ENCODE measurements at regions not wholly inside any gene's neighbourhood (a gene's known extent, or its start where the extent isn't known, plus 50 kb on each side); places are given as distances from the start of the nearest gene placed in this dataset.
"Not testable (repeated sequence)": the region's sequence is repeated elsewhere in the genome, so short reads cannot be mapped to it uniquely, and the experiment has no call there.

DNA sequence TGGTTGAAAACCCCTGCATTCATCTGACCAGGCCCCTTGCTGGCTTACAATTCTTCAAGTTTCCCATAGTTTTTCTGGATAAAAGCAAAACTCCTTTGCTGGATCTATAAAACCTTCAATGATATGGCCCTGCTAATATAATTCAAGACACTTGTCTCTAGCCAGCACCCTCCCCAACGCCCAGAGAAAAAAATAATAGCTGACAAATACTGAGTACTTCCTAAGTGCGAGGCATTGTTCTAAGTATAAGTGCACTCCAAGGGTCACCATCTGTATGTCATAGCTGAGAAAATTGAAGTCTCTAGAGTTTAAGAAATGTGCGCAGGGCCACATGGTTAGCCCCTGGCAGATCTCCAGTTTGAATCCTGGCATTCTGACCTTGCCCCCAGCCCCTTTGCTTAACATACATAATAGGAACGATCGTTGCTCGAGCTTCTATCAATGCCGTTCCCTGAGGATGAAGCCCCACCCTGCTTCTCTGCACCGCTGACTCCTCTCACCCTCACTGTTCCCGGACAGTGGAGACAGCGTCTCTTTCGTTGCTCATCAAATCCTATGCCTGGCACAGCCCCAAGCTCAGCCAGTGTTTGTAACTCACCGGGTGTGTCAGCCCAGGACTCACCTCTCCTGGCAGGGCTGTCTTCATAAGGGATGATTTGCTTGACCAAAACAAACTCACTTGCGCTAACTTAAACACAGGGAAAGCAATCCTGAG, 377.1 kb upstream of the PROK2 start:
- H3K4me3 Mint-ChIP-seq, result no peak overlapping the region
- H3K27me3 Mint-ChIP-seq, result peaks cover 4% of the 10 kb centered on the region in 2 donors
- H3K36me3 Mint-ChIP-seq, result no peaks in the 10 kb centered on the region
- no peaks in the 10 kb centered on the region for H3K9me3 ChIP-seq (ENCODE audit: low read length)
- H3K4me3 ChIP-seq (ENCODE audit: low read length), result no peak overlapping the region
- DNase-seq, result no peak
- no peak overlapping the region for H3K27ac ChIP-seq (ENCODE audit: low read depth, low read length)
- H3K4me1 ChIP-seq (ENCODE audit: insufficient read depth, low read length), result no peaks in the 10 kb centered on the region
- H3K36me3 ChIP-seq (ENCODE audit: insufficient read depth, low read length), result no peaks in the 10 kb centered on the region
- CTCF ChIA-PET, result no interaction called here
- no peak overlapping the region for H3K27ac Mint-ChIP-seq
- H3K27me3 ChIP-seq (ENCODE audit: insufficient read depth, low read length, poor library complexity, severe bottlenecking), result no peaks in the 10 kb centered on the region
- peaks cover 0 to 2% (median 0%) of the 10 kb centered on the region in 5 donors for H3K9me3 Mint-ChIP-seq
- H3K4me1 Mint-ChIP-seq, result peaks cover 0 to 7% (median 4%) of the 10 kb centered on the region in 3 donors
- POLR2A ChIA-PET, result no interaction called here

- H3K27me3 Mint-ChIP-seq; DNase-seq; H3K27ac Mint-ChIP-seq; H3K4me3 Mint-ChIP-seq; POLR2A ChIA-PET; H3K27ac ChIP-seq (ENCODE audit: low read depth, low read length); H3K4me1 ChIP-seq (ENCODE audit: insufficient read depth, low read length); H3K9me3 ChIP-seq (ENCODE audit: low read length); CTCF ChIA-PET; H3K27me3 ChIP-seq (ENCODE audit: insufficient read depth, low read length, poor library complexity, severe bottlenecking); H3K36me3 ChIP-seq (ENCODE audit: insufficient read depth, low read length); H3K9me3 Mint-ChIP-seq; H3K4me1 Mint-ChIP-seq; H3K4me3 ChIP-seq (ENCODE audit: low read length); H3K36me3 Mint-ChIP-seq: not testable (repeated sequence)
Observed at GRCh38 chr3:72161285-72161684, 376.3 kb upstream of the PROK2 start.

- Mint-ChIP-seq H3K36me3 (no peaks in the 10 kb centered on the region), H3K4me1 (peaks cover 0 to 7% (median 4%) of the 10 kb centered on the region in 3 donors), H3K4me3 (no peak overlapping the region), H3K27me3 (peaks cover 4% of the 10 kb centered on the region in 2 donors), H3K9me3 (peaks cover 0 to 2% (median 0%) of the 10 kb centered on the region in 5 donors), H3K27ac (no peak overlapping the region)
- DNase-seq, result no peak
- H3K4me3 ChIP-seq (ENCODE audit: low read length), result no peak overlapping the region
- H3K9me3 ChIP-seq (ENCODE audit: low read length), result no peaks in the 10 kb centered on the region
- H3K36me3 ChIP-seq (ENCODE audit: insufficient read depth, low read length), result no peaks in the 10 kb centered on the region
- no peaks in the 10 kb centered on the region for H3K27me3 ChIP-seq (ENCODE audit: insufficient read depth, low read length, poor library complexity, severe bottlenecking)
- ChIA-PET POLR2A (no interaction called here), CTCF (no interaction called here)
- H3K4me1 ChIP-seq (ENCODE audit: insufficient read depth, low read length), result no peaks in the 10 kb centered on the region
- no peak overlapping the region for H3K27ac ChIP-seq (ENCODE audit: low read depth, low read length)
Observed at GRCh38 chr3:72160351-72160750, 375.4 kb upstream of the PROK2 start.

DNA sequence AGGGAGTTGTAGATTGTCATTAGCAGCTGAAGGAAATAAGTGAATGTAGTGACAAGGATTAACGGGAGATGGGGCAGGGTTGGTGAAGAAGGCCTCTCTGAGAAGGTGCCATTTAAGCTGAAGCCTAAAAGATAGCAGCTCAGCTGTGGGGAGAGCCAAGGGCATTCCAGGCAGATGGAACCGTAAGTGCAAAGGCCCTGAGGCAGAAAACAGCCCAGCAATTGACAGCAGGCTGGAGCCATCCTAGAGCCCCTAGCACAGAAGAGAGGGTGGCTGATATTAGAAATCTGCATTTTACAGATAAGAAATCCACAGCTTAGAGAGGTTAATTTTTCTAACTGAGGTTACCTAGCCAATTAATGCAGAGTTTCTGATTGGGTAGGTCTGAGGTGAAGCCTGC, 374.5 kb upstream of the PROK2 start:
- Histone ChIP-seq H3K4me1 (ENCODE audit: insufficient read depth, low read length) (no peaks in the 10 kb centered on the region), H3K27me3 (ENCODE audit: insufficient read depth, low read length, poor library complexity, severe bottlenecking) (no peaks in the 10 kb centered on the region), H3K27ac (ENCODE audit: low read depth, low read length) (no peak overlapping the region), H3K36me3 (ENCODE audit: insufficient read depth, low read length) (no peaks in the 10 kb centered on the region), H3K9me3 (ENCODE audit: low read length) (no peaks in the 10 kb centered on the region), H3K4me3 (ENCODE audit: low read length) (no peak overlapping the region)
- CTCF ChIA-PET, result no interaction called here
- H3K4me3 Mint-ChIP-seq, result no peak overlapping the region
- DNase-seq, result no peak
- no peak overlapping the region for H3K27ac Mint-ChIP-seq
- POLR2A ChIA-PET, result no interaction called here
- peaks cover 0 to 7% (median 4%) of the 10 kb centered on the region in 3 donors for H3K4me1 Mint-ChIP-seq
- peaks cover 0 to 3% (median 0%) of the 10 kb centered on the region in 5 donors for H3K9me3 Mint-ChIP-seq
- no peaks in the 10 kb centered on the region for H3K36me3 Mint-ChIP-seq
- peaks cover 4 to 5% of the 10 kb centered on the region in 2 donors for H3K27me3 Mint-ChIP-seq

GRCh38 chr3:72158639-72159326, 373.8 kb upstream of the PROK2 start:
- no peaks in the 10 kb centered on the region for H3K36me3 Mint-ChIP-seq
- H3K27ac Mint-ChIP-seq, result no peak overlapping the region
- Histone ChIP-seq H3K9me3 (ENCODE audit: low read length) (no peaks in the 10 kb centered on the region), H3K27ac (ENCODE audit: low read depth, low read length) (no peak overlapping the region), H3K4me3 (ENCODE audit: low read length) (no peak overlapping the region), H3K4me1 (ENCODE audit: insufficient read depth, low read length) (no peaks in the 10 kb centered on the region), H3K36me3 (ENCODE audit: insufficient read depth, low read length) (no peaks in the 10 kb centered on the region), H3K27me3 (ENCODE audit: insufficient read depth, low read length, poor library complexity, severe bottlenecking) (no peaks in the 10 kb centered on the region)
- H3K4me1 Mint-ChIP-seq, result peaks cover 0 to 7% (median 4%) of the 10 kb centered on the region in 3 donors
- ChIA-PET CTCF (interaction anchor here (1.1 kb wide), 1 partner anchor 30 kb away, joined by 3 read pairs; no protein-coding TSS in a partner anchor), POLR2A (no interaction called here)
- peaks cover 4 to 5% of the 10 kb centered on the region in 2 donors for H3K27me3 Mint-ChIP-seq
- H3K4me3 Mint-ChIP-seq, result no peak overlapping the region
- peaks cover 0 to 3% (median 0%) of the 10 kb centered on the region in 5 donors for H3K9me3 Mint-ChIP-seq
- DNase-seq, result no peak

DNA sequence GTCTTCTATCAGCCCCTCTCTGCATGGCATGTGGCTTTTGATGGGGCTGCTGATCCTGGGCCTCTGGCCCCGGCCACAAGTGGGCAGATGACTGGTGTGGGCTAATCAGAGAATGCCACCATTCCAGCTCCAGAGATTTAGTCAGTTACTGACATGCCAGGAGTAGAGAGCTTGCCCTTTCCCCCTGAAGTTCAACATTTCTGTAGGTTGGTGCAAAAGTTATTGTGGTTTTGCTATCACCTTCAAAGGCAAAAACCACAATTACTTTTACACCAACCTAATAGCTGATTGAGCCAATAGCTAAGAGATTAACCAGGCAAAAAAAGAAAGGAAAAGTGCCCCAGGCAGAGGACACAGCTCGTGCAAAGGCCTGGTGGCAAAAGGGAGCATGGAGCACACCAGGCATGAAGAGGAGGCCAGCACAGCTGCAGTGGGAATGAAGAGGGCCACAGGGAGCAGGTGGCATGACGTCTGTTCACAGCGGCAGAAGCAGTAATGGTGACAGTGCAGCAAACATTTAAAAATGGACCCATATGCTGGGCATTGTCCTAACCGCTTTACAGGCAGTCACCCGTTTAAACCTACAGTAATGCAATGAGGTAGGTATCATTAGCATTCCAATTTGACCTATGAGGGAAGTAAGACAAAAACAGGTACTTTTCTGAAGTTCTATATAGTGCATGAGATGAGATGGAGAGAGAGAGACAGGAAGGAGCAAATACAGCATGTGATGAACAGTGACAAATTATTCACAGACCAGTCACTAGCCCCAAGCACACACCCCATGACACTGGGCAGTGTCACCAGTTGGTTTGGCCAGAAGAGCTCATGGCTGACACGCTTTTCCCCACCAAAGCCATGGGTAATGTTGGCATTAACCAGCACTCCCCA, 373.0 kb upstream of the PROK2 start:
- Histone ChIP-seq H3K9me3 (ENCODE audit: low read length) (no peaks in the 10 kb centered on the region), H3K4me1 (ENCODE audit: insufficient read depth, low read length) (no peaks in the 10 kb centered on the region), H3K27ac (ENCODE audit: low read depth, low read length) (no peak overlapping the region), H3K4me3 (ENCODE audit: low read length) (no peak overlapping the region), H3K27me3 (ENCODE audit: insufficient read depth, low read length, poor library complexity, severe bottlenecking) (no peaks in the 10 kb centered on the region), H3K36me3 (ENCODE audit: insufficient read depth, low read length) (no peaks in the 10 kb centered on the region)
- Mint-ChIP-seq H3K36me3 (no peaks in the 10 kb centered on the region), H3K27ac (no peak overlapping the region), H3K4me1 (peaks cover 0 to 7% (median 4%) of the 10 kb centered on the region in 3 donors), H3K9me3 (peaks cover 0 to 3% (median 0%) of the 10 kb centered on the region in 5 donors), H3K27me3 (peaks cover 4 to 5% of the 10 kb centered on the region in 2 donors), H3K4me3 (no peak overlapping the region)
- CTCF ChIA-PET, result interaction anchor here (1.1 kb wide), 1 partner anchor 29 kb away, joined by 3 read pairs; no protein-coding TSS in a partner anchor
- POLR2A ChIA-PET, result no interaction called here
- DNase-seq, result no peak

DNA sequence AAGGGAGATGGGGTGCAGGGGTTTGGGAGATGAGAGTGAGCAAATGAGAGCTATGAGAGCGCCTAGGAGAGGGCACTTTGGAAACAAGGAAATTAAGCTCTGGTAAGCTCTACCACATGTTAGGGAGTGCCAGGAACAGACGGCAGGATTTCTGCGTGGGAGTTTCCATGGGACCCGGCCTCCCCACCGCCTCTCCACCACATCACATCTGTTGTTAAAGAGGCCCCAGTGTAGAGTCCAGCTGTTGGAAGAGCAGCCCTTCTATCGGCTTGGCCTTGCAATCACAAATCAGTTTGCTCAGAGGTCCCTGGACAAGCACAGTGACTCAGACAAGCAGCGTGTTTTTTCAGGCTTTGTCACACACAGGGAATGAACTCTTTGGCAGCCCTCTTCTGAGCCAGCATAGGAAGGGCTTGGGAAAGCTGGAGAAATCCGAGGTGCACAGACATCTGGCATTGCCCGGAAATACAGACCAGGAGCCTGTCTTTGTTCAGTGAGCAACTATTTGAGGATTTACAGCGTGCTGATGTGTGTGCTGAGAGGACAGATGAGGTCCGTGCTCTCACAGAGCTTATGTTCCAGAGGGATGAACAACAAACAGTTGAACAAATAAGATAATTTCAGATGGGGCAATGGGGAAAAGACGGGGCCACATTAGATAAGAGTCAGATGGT, 370.6 kb upstream of the PROK2 start:
- peak overlapping the region; percentile 38 for H3K27ac ChIP-seq (ENCODE audit: low read depth, low read length)
- no peak overlapping the region for H3K27ac Mint-ChIP-seq
- H3K4me3 Mint-ChIP-seq, result no peak overlapping the region
- H3K27me3 Mint-ChIP-seq, result peaks cover 0 to 4% of the 10 kb centered on the region in 2 donors
- no peaks in the 10 kb centered on the region for H3K9me3 ChIP-seq (ENCODE audit: low read length)
- no peaks in the 10 kb centered on the region for H3K27me3 ChIP-seq (ENCODE audit: insufficient read depth, low read length, poor library complexity, severe bottlenecking)
- H3K36me3 Mint-ChIP-seq, result no peaks in the 10 kb centered on the region
- CTCF ChIA-PET, result no interaction called here
- peaks cover 0 to 7% (median 4%) of the 10 kb centered on the region in 3 donors for H3K4me1 Mint-ChIP-seq
- no peak for DNase-seq
- no peaks in the 10 kb centered on the region for H3K4me1 ChIP-seq (ENCODE audit: insufficient read depth, low read length)
- H3K4me3 ChIP-seq (ENCODE audit: low read length), result no peak overlapping the region
- POLR2A ChIA-PET, result no interaction called here
- H3K9me3 Mint-ChIP-seq, result peaks cover 0 to 2% (median 0%) of the 10 kb centered on the region in 5 donors
- H3K36me3 ChIP-seq (ENCODE audit: insufficient read depth, low read length), result no peaks in the 10 kb centered on the region
